Endothelial cell of umbilical vein (primary cell): ENCODE measurements at regions not wholly inside any gene's neighbourhood (a gene's known extent, or its start where the extent isn't known, plus 50 kb on each side); places are given as distances from the start of the nearest gene placed in this dataset.

Source experiments
- BruUV-seq: library from RNA; stranded (reverse); fragments of 400-500 nt; replicated peaks from 2 replicates; lab custom pipeline; 2021; lab: Mats Ljungman, UMichigan
- CTCF ChIA-PET: fragments of 300-600, 350-600 bp; sonication (Branson Sonifier 250); formaldehyde crosslinking; loops from one replicate; lab custom pipeline; 2021; ENCODE audit warnings: antibody characterized with exemption, inconsistent platforms; lab: Charles Lee
- POLR2A ChIA-PET: fragments of 300-600, 350-600 bp; sonication (Branson Sonifier 250); formaldehyde crosslinking; loops from one replicate; lab custom pipeline; 2021; ENCODE audit warnings: antibody characterized with exemption, inconsistent platforms; lab: Charles Lee
- DNase-seq: peaks from one replicate; pipeline ENCODE4 v3.0.0-alpha.2; 2011; ENCODE audit warnings: low read depth, low spot score
- FAIRE-seq: peaks from 2 replicates; lab custom pipeline; 2011; peaks lifted over from hg19 to GRCh38; lab: Jason Lieb, UNC
- H2AFZ ChIP-seq: 2 replicates; pipeline ENCODE4 v1.6.0; 2012; ENCODE audit warnings: low read depth, low read length, control low read depth, inconsistent platforms
- H3K27ac ChIP-seq: 2 replicates; pipeline ENCODE4 v1.5.1; 2011; ENCODE audit warnings: low read depth, mild to moderate bottlenecking, control low read depth, low read length, moderate library complexity; ENCODE audit not compliant: insufficient read depth
- H3K27me3 ChIP-seq, 2 experiments: 2 replicates each; pipeline versions ENCODE4 v1.6.0 to v1.6.1; 2011; ENCODE audit warnings: low read length in 2 of 2, mixed read lengths in 1 of 2; ENCODE audit not compliant: control insufficient read depth in 2 of 2, insufficient read depth in 2 of 2
- H3K36me3 ChIP-seq, 2 experiments: 2 replicates in 1 of 2; 3 replicates in 1 of 2; pipeline ENCODE4 v1.5.1; 2011; ENCODE audit warnings: low read length in 2 of 2, mild to moderate bottlenecking in 1 of 2, moderate library complexity in 1 of 2; ENCODE audit not compliant: control insufficient read depth in 2 of 2, insufficient read depth in 2 of 2; ENCODE audit errors: extremely low read depth in 1 of 2
- H3K4me1 ChIP-seq: 3 replicates; pipeline ENCODE4 v1.5.1; 2011; ENCODE audit warnings: mild to moderate bottlenecking, low read length; ENCODE audit not compliant: control insufficient read depth, insufficient read depth; ENCODE audit errors: extremely low read depth
- H3K4me2 ChIP-seq: 2 replicates; pipeline ENCODE4 v1.6.1; 2011; ENCODE audit warnings: low read length, control low read depth, mixed read lengths; ENCODE audit not compliant: insufficient read depth
- H3K4me3 ChIP-seq, 3 experiments: fragments of 200-600 bp in 1 of 3; sonication (generic), shearing (Covaris generic) in 1 of 3; replicated peaks in 1 of 3; 2 replicates each; pipeline ENCODE4 v1.5.1; 2011 to 2016; ENCODE audit warnings: control low read depth in 3 of 3, low read length in 3 of 3, mild to moderate bottlenecking in 2 of 3, inconsistent platforms in 1 of 3, low read depth in 1 of 3, moderate library complexity in 1 of 3; ENCODE audit not compliant: insufficient read depth in 1 of 3
- H3K79me2 ChIP-seq: 2 replicates; pipeline ENCODE4 v1.6.0; 2012; ENCODE audit warnings: low read length, inconsistent platforms; ENCODE audit not compliant: control insufficient read depth, insufficient read depth
- H3K9ac ChIP-seq: replicated peaks from 2 replicates; pipeline ENCODE3; 2011; ENCODE audit warnings: low read length, control low read depth; ENCODE audit not compliant: insufficient read depth; ENCODE audit errors: extremely low read depth
- H3K9me1 ChIP-seq: replicated peaks from 3 replicates; pipeline ENCODE4 v1.6.0; 2011; ENCODE audit warnings: mild to moderate bottlenecking, low read length; ENCODE audit not compliant: control insufficient read depth, insufficient read depth; ENCODE audit errors: extremely low read depth
- H3K9me3 ChIP-seq: replicated peaks from 2 replicates; pipeline ENCODE4 v1.5.1; 2012; ENCODE audit warnings: low read length, inconsistent platforms; ENCODE audit not compliant: control insufficient read depth, insufficient read depth
- H4K20me1 ChIP-seq: replicated peaks from 2 replicates; pipeline ENCODE3; 2011; ENCODE audit warnings: mild to moderate bottlenecking, low read length; ENCODE audit not compliant: control insufficient read depth, insufficient read depth; ENCODE audit errors: extremely low read depth
- JUN ChIP-seq: IDR thresholded peaks from 2 replicates; pipeline ENCODE4 v1.6.1; 2011; ENCODE audit warnings: borderline replicate concordance, low read depth; ENCODE audit not compliant: insufficient read length, insufficient read depth
- MAX ChIP-seq: IDR thresholded peaks from 2 replicates; pipeline ENCODE4 v1.6.1; 2011; ENCODE audit not compliant: insufficient read depth, insufficient read length
- MYC ChIP-seq: IDR thresholded peaks from one replicate; pipeline ENCODE4 v1.6.1; 2011; ENCODE audit warnings: mild to moderate bottlenecking, low read depth, low read length
- POLR2A ChIP-seq: IDR thresholded peaks from 2 replicates; pipeline ENCODE4 v1.6.1; 2012; ENCODE audit warnings: low read depth, mild to moderate bottlenecking, control low read depth, low read length
- POLR2AphosphoS5 ChIP-seq: IDR thresholded peaks from 2 replicates; pipeline ENCODE4 v1.6.1; 2012; ENCODE audit warnings: low read depth, mild to moderate bottlenecking, control low read depth, low read length, moderate library complexity; ENCODE audit not compliant: insufficient read depth
- dilution Hi-C: fragments of 300-500 bp; cut with MboI; formaldehyde crosslinking; loops from one replicate; pipeline ENCODE4 v1.15.0; 2019; ENCODE audit warnings: low sequenced_read_pairs; ENCODE audit not compliant: extremely low pct_ligation_motif_present
- intact Hi-C: fragments of 100-400 bp; cut with micrococcal nuclease; formaldehyde crosslinking; loops from one replicate; pipeline ENCODE4 v1.10.0; 2022
- TF ChIP-seq, protein P1 (sequence below), 2 donors: IDR thresholded peaks; 1 replicate in 1 of 2; 2 replicates in 1 of 2; pipeline ENCODE4 v1.5.1; 2011; ENCODE audit warnings: low read length in 2 of 2, mild to moderate bottlenecking in 2 of 2, moderate library complexity in 2 of 2, control low read depth in 1 of 2, inconsistent platforms in 1 of 2, low read depth in 1 of 2; ENCODE audit not compliant: insufficient read depth in 1 of 2; ENCODE audit errors: extremely low read depth in 1 of 2

GRCh38 chr12:30485230-30485890 is 210.3 kb downstream of the IPO8 start:
- FAIRE-seq = no peak
- BruUV-seq = no TSS peak

DNA sequence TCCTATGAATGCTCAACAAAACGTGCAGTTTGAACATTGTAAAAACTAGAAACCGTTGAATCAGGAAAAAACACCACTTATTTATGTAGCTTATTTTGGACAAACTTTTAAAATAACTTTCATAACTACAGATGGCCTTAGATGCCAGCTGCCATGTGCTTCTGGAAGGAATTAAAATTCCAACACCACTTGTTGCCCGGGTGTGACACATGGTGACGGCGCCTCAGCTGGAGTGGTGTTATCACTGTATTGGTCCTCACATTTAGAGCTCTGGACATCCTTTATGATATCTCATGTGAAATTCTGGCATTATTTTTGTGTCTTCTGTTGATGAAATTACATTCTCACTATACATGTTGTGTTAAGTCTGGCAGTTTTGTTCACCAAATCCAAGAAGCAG is 211.0 kb downstream of the IPO8 start:
- Histone ChIP-seq H3K27me3 (no peaks in the 10 kb centered on the region), H3K27ac (no peak overlapping the region), H3K9me3 (no peaks in the 10 kb centered on the region), H4K20me1 (no peaks in the 10 kb centered on the region), H3K36me3 (no peaks in the 10 kb centered on the region), H3K9me1 (no peaks in the 10 kb centered on the region), H3K79me2 (no peaks in the 10 kb centered on the region), H3K4me1 (no peaks in the 10 kb centered on the region), H3K4me3 (no peak overlapping the region), H3K9ac (no peak overlapping the region), H2AFZ (no peak overlapping the region), H3K4me2 (no peak overlapping the region)
- intact Hi-C loops (no loop called here), dilution Hi-C loops (no loop called here)
- no TSS peak for BruUV-seq
- FAIRE-seq (no peak), DNase-seq (no peak)
- POLR2A ChIA-PET = no interaction called here
- CTCF ChIA-PET = no interaction called here
- TF ChIP-seq MAX (no peak), POLR2A (no peak), JUN (no peak), POLR2AphosphoS5 (no peak), MYC (no peak)
- TF ChIP-seq, protein P1, sequence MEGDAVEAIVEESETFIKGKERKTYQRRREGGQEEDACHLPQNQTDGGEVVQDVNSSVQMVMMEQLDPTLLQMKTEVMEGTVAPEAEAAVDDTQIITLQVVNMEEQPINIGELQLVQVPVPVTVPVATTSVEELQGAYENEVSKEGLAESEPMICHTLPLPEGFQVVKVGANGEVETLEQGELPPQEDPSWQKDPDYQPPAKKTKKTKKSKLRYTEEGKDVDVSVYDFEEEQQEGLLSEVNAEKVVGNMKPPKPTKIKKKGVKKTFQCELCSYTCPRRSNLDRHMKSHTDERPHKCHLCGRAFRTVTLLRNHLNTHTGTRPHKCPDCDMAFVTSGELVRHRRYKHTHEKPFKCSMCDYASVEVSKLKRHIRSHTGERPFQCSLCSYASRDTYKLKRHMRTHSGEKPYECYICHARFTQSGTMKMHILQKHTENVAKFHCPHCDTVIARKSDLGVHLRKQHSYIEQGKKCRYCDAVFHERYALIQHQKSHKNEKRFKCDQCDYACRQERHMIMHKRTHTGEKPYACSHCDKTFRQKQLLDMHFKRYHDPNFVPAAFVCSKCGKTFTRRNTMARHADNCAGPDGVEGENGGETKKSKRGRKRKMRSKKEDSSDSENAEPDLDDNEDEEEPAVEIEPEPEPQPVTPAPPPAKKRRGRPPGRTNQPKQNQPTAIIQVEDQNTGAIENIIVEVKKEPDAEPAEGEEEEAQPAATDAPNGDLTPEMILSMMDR (IDR thresholded peaks at IDR 0.05; ENCODE audit: extremely low read depth in 1 of 2, insufficient read depth in 1 of 2, low read depth in 1 of 2, low read length in 2 of 2) = no peak

More at GRCh38 chr12:30485230-30485890, 210.3 kb downstream of the IPO8 start:
- H3K4me2 ChIP-seq = no peak overlapping the region
- no peaks in the 10 kb centered on the region for H3K79me2 ChIP-seq
- H3K9me1 ChIP-seq = no peaks in the 10 kb centered on the region
- no peak overlapping the region for H3K9ac ChIP-seq
- dilution Hi-C loops = no loop called here
- H3K9me3 ChIP-seq = no peaks in the 10 kb centered on the region
- intact Hi-C loops = no loop called here
- ChIA-PET CTCF (no interaction called here), POLR2A (no interaction called here)
- no peaks in the 10 kb centered on the region for H4K20me1 ChIP-seq
- DNase-seq = no peak
- TF ChIP-seq MAX (no peak), POLR2AphosphoS5 (no peak)
- H3K27ac ChIP-seq = no peak overlapping the region
- no peaks in the 10 kb centered on the region for H3K27me3 ChIP-seq
- no peaks in the 10 kb centered on the region for H3K4me1 ChIP-seq
- H3K36me3 ChIP-seq = no peaks in the 10 kb centered on the region
- H3K4me3 ChIP-seq = no peak overlapping the region
- no peak overlapping the region for H2AFZ ChIP-seq
